ENCODE measurements at regions not wholly inside any gene's neighbourhood (a gene's known extent, or its start where the extent isn't known, plus 50 kb on each side); places are given as distances from the start of the nearest gene placed in this dataset.
"Not testable (repeated sequence)": the region's sequence is repeated elsewhere in the genome, so short reads cannot be mapped to it uniquely, and the experiment has no call there.

GRCh38 chr18:25490316-25490715 lies 138.3 kb upstream of the ZNF521 start:
- Histone ChIP-seq H3K27ac (ENCODE audit: low read length) (no peak overlapping the region), H3K9me3 (ENCODE audit: control insufficient read depth, insufficient read depth, low read length) (no peaks in the 10 kb centered on the region), H3K4me3 (ENCODE audit: low read length) (no peak overlapping the region), H3K27me3 (ENCODE audit: control insufficient read depth, insufficient read depth, low read length) (no peaks in the 10 kb centered on the region), H3K4me1 (ENCODE audit: control insufficient read depth, insufficient read depth, low read length) (no peaks in the 10 kb centered on the region), H3K36me3 (ENCODE audit: control insufficient read depth, insufficient read depth, low read length) (no peaks in the 10 kb centered on the region)
- 92% methylated on average over 4 of the region's 4 CpGs for WGBS (ENCODE audit: insufficient coverage)
- Mint-ChIP-seq H3K9me3 (peaks cover 0 to 2% of the 10 kb centered on the region in 2 donors), H3K4me3 (no peak overlapping the region), H3K4me1 (no peaks in the 10 kb centered on the region), H3K36me3 (no peaks in the 10 kb centered on the region), H3K27ac (no peak overlapping the region), H3K27me3 (ENCODE audit: low read depth in 2 of 2) (peaks cover 0 to 27% of the 10 kb centered on the region in 2 donors)
- intact Hi-C loops (cut with micrococcal nuclease): no loop called here
- no peak for TF ChIP-seq CTCF (IDR thresholded peaks at IDR 0.05)
- ATAC-seq (no peak), DNase-seq (no peak)

- no peak overlapping the region for H3K4me3 Mint-ChIP-seq
- intact Hi-C loops (cut with micrococcal nuclease): no loop called here
- no peak overlapping the region for H3K4me3 ChIP-seq (ENCODE audit: low read length)
- no peak overlapping the region for H3K27ac ChIP-seq (ENCODE audit: low read length)
- ATAC-seq (no peak), DNase-seq (no peak)
- H3K36me3 Mint-ChIP-seq: no peaks in the 10 kb centered on the region
- H3K4me1 Mint-ChIP-seq: no peaks in the 10 kb centered on the region
- H3K27me3 Mint-ChIP-seq (ENCODE audit: low read depth in 2 of 2): peaks cover 0 to 25% of the 10 kb centered on the region in 2 donors
- 67% methylated on average over 2 of the region's 2 CpGs for WGBS (ENCODE audit: insufficient coverage)
- H3K27me3 ChIP-seq (ENCODE audit: control insufficient read depth, insufficient read depth, low read length): no peaks in the 10 kb centered on the region
- no peaks in the 10 kb centered on the region for H3K9me3 ChIP-seq (ENCODE audit: control insufficient read depth, insufficient read depth, low read length)
- no peaks in the 10 kb centered on the region for H3K36me3 ChIP-seq (ENCODE audit: control insufficient read depth, insufficient read depth, low read length)
- no peak for TF ChIP-seq CTCF (IDR thresholded peaks at IDR 0.05)
- peaks cover 3 to 5% of the 10 kb centered on the region in 2 donors for H3K9me3 Mint-ChIP-seq
- H3K4me1 ChIP-seq (ENCODE audit: control insufficient read depth, insufficient read depth, low read length): no peaks in the 10 kb centered on the region
- no peak overlapping the region for H3K27ac Mint-ChIP-seq
These were observed 121.0 kb upstream of the ZNF521 start for GRCh38 chr18:25473008-25473407.

GRCh38 chr18:25470756-25471524 lies 119.0 kb upstream of the ZNF521 start:
- not testable (repeated sequence) for ATAC-seq, H3K27ac Mint-ChIP-seq

GRCh38 chr18:25470062-25470461 lies 118.1 kb upstream of the ZNF521 start:
- H3K27me3 ChIP-seq (ENCODE audit: control insufficient read depth, insufficient read depth, low read length): no peaks in the 10 kb centered on the region
- Mint-ChIP-seq H3K27me3 (ENCODE audit: low read depth in 2 of 2) (peaks cover 0 to 18% of the 10 kb centered on the region in 2 donors), H3K4me3 (no peak overlapping the region), H3K9me3 (peaks cover 3% of the 10 kb centered on the region in 2 donors), H3K36me3 (no peaks in the 10 kb centered on the region), H3K27ac (no peak overlapping the region), H3K4me1 (no peaks in the 10 kb centered on the region)
- H3K27ac ChIP-seq (ENCODE audit: low read length): no peak overlapping the region
- ATAC-seq: no peak
- no peak for TF ChIP-seq CTCF (IDR thresholded peaks at IDR 0.05)
- H3K4me1 ChIP-seq (ENCODE audit: control insufficient read depth, insufficient read depth, low read length): no peaks in the 10 kb centered on the region
- H3K4me3 ChIP-seq (ENCODE audit: low read length): no peak overlapping the region
- H3K36me3 ChIP-seq (ENCODE audit: control insufficient read depth, insufficient read depth, low read length): no peaks in the 10 kb centered on the region
- 79% methylated on average over 6 of the region's 7 CpGs for WGBS (ENCODE audit: insufficient coverage)
- no peaks in the 10 kb centered on the region for H3K9me3 ChIP-seq (ENCODE audit: control insufficient read depth, insufficient read depth, low read length)
- intact Hi-C loops (cut with micrococcal nuclease): no loop called here
- DNase-seq: no peak

More at GRCh38 chr18:25470756-25471524, 119.0 kb upstream of the ZNF521 start:
- H3K4me1 Mint-ChIP-seq; H3K27me3 ChIP-seq (ENCODE audit: control insufficient read depth, insufficient read depth, low read length); H3K36me3 Mint-ChIP-seq; H3K4me3 Mint-ChIP-seq; H3K27ac ChIP-seq (ENCODE audit: low read length); H3K9me3 ChIP-seq (ENCODE audit: control insufficient read depth, insufficient read depth, low read length); H3K4me1 ChIP-seq (ENCODE audit: control insufficient read depth, insufficient read depth, low read length); DNase-seq; H3K4me3 ChIP-seq (ENCODE audit: low read length); intact Hi-C loops (cut with micrococcal nuclease); H3K36me3 ChIP-seq (ENCODE audit: control insufficient read depth, insufficient read depth, low read length); H3K9me3 Mint-ChIP-seq: not testable (repeated sequence)
- H3K27me3 Mint-ChIP-seq (ENCODE audit: low read depth in 2 of 2): peaks cover 0 to 18% of the 10 kb centered on the region in 2 donors
- 94% methylated on average over 3 of the region's 7 CpGs for WGBS (ENCODE audit: insufficient coverage)

All from natural killer cell (primary cell).